Activated B cell treated with CpG ODN at 0.5 μM for 24 hours (primary cell): ENCODE measurements at regions not wholly inside any gene's neighbourhood (a gene's known extent, or its start where the extent isn't known, plus 50 kb on each side); places are given as distances from the start of the nearest gene placed in this dataset.

Source experiments
- ATAC-seq: fragments of 200-7000 bp; cut with Tn5 transposase; one replicate; pipeline ENCODE4 v1.10.0; 2021; ENCODE audit warnings: low read depth, mild to moderate bottlenecking, moderate library complexity
- CTCF ChIA-PET: fragments of 350-600 bp; sonication (Branson Sonifier 250); formaldehyde crosslinking; loops from one replicate; lab custom pipeline; 2021; ENCODE audit warnings: antibody characterized with exemption; lab: Charles Lee
- POLR2A ChIA-PET: fragments of 350-600 bp; sonication (Branson Sonifier 250); formaldehyde crosslinking; loops from one replicate; lab custom pipeline; 2021; ENCODE audit warnings: antibody characterized with exemption; lab: Charles Lee
- DNase-seq: peaks from one replicate; pipeline ENCODE4 v3.0.0; 2022
- H3K27ac Mint-ChIP-seq: one replicate; pipeline ENCODE4 v1.8.0; 2020; ENCODE audit warnings: mixed read lengths
- H3K27me3 Mint-ChIP-seq: one replicate; pipeline ENCODE4 v1.8.0; 2021; ENCODE audit warnings: mixed read lengths
- H3K36me3 Mint-ChIP-seq: one replicate; pipeline ENCODE4 v1.8.0; 2021; ENCODE audit warnings: low read depth, mixed read lengths
- H3K4me1 Mint-ChIP-seq: one replicate; pipeline ENCODE4 v1.8.0; 2021; ENCODE audit warnings: mixed read lengths
- H3K4me3 Mint-ChIP-seq: one replicate; pipeline ENCODE4 v1.8.0; 2020; ENCODE audit warnings: mild to moderate bottlenecking, mixed read lengths
- H3K9me3 Mint-ChIP-seq: one replicate; pipeline ENCODE4 v1.8.0; 2020; ENCODE audit warnings: mixed read lengths
- CTCF ChIP-seq: fragments of 200-600 bp; IDR thresholded peaks from one replicate; pipeline ENCODE4 v1.8.0; 2022; ENCODE audit warnings: antibody characterized with exemption, mild to moderate bottlenecking
- intact Hi-C: fragments of 100-400 bp; cut with micrococcal nuclease; formaldehyde crosslinking; loops from one replicate; pipeline ENCODE4 v1.15.1; 2024

DNA sequence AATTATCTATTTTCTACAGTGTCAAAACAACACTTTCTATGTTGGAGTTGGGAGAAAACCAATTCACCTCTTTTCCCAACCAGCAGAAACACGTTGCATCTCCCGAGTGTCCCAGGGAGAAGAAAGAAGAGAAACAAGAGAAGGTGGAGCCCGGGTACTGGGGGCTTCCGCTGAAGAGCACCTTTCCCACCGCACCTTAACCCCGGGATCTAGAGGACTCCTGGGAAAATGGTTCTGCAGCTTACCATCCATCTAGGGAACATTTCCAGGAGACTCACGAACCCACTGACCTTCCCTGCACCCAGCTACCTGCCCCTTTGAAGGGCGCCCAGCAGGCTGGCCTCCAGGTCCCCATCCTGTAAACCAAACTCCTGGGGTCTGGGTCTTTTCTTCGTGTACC lies 346.8 kb downstream of the TCERG1L start:
- H3K27me3 Mint-ChIP-seq: no peaks in the 10 kb centered on the region
- intact Hi-C loops: no loop called here
- ATAC-seq (no peak), DNase-seq (no peak)
- no peak for TF ChIP-seq CTCF
- ChIA-PET CTCF (no interaction called here), POLR2A (no interaction called here)
- no peaks in the 10 kb centered on the region for H3K4me1 Mint-ChIP-seq
- H3K36me3 Mint-ChIP-seq: no peaks in the 10 kb centered on the region
- H3K9me3 Mint-ChIP-seq: no peaks in the 10 kb centered on the region
- no peak overlapping the region for H3K4me3 Mint-ChIP-seq
- no peak overlapping the region for H3K27ac Mint-ChIP-seq

GRCh38 chr10:130967161-130967560 lies 344.4 kb downstream of the TCERG1L start:
- ChIA-PET POLR2A (no interaction called here), CTCF (no interaction called here)
- no peak overlapping the region for H3K27ac Mint-ChIP-seq
- no peaks in the 10 kb centered on the region for H3K4me1 Mint-ChIP-seq
- H3K4me3 Mint-ChIP-seq: no peak overlapping the region
- TF ChIP-seq CTCF: no peak
- no peaks in the 10 kb centered on the region for H3K9me3 Mint-ChIP-seq
- H3K27me3 Mint-ChIP-seq: no peaks in the 10 kb centered on the region
- no peak for ATAC-seq
- intact Hi-C loops: no loop called here
- no peak for DNase-seq
- H3K36me3 Mint-ChIP-seq: no peaks in the 10 kb centered on the region

GRCh38 chr10:130967784-130968183 lies 343.7 kb downstream of the TCERG1L start:
- ATAC-seq (no peak), DNase-seq (no peak)
- Mint-ChIP-seq H3K4me1 (no peaks in the 10 kb centered on the region), H3K27me3 (no peaks in the 10 kb centered on the region), H3K9me3 (no peaks in the 10 kb centered on the region), H3K27ac (no peak overlapping the region), H3K36me3 (no peaks in the 10 kb centered on the region), H3K4me3 (no peak overlapping the region)
- CTCF ChIA-PET: no interaction called here
- no peak for TF ChIP-seq CTCF
- POLR2A ChIA-PET: no interaction called here
- intact Hi-C loops: no loop called here

GRCh38 chr10:130968511-130968910 lies 343.0 kb downstream of the TCERG1L start:
- Mint-ChIP-seq H3K4me3 (no peak overlapping the region), H3K4me1 (no peaks in the 10 kb centered on the region), H3K9me3 (no peaks in the 10 kb centered on the region), H3K27me3 (no peaks in the 10 kb centered on the region), H3K27ac (no peak overlapping the region), H3K36me3 (no peaks in the 10 kb centered on the region)
- ChIA-PET CTCF (no interaction called here), POLR2A (no interaction called here)
- intact Hi-C loops: no loop called here
- TF ChIP-seq CTCF: no peak
- no peak for ATAC-seq
- DNase-seq: no peak

DNA sequence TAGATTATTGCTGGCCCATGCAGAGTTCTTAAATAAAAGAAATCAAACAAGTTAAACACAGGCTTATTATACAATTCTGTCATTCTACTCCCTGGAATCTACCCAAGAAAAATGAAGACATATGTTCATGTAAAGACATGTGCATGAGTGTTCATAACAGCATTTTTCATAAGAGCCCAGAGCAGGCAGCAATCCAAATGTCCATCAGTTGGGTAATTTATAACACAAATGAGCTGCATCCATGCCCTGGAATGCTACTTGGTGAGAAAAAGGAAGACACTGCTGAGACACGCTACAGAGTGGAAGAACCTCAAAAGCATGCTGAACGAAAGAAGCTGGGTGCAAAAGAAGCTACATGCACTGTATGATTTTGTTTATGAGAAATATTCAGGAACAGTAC lies 342.6 kb downstream of the TCERG1L start:
- POLR2A ChIA-PET: no interaction called here
- Mint-ChIP-seq H3K9me3 (no peaks in the 10 kb centered on the region), H3K36me3 (no peaks in the 10 kb centered on the region), H3K27me3 (no peaks in the 10 kb centered on the region), H3K4me1 (no peaks in the 10 kb centered on the region), H3K4me3 (no peak overlapping the region), H3K27ac (no peak overlapping the region)
- ATAC-seq: no peak
- DNase-seq: no peak
- CTCF ChIA-PET: no interaction called here
- intact Hi-C loops: no loop called here
- no peak for TF ChIP-seq CTCF
